NCI-H1105 treated with DMSO at 0.1 percent for 48 hours (cell line): ENCODE measurements at regions not wholly inside any gene's neighbourhood (a gene's known extent, or its start where the extent isn't known, plus 50 kb on each side); places are given as distances from the start of the nearest gene placed in this dataset.
"Not testable (repeated sequence)": the region's sequence is repeated elsewhere in the genome, so short reads cannot be mapped to it uniquely, and the experiment has no call there.

Experiments used
- DNase-seq: peaks from one replicate; lab custom pipeline; 2025; lab: John Stamatoyannopoulos, UW

GRCh38 chr3:35849496-35849895 lies 210.2 kb downstream of the ARPP21 start:
- no peak for DNase-seq

GRCh38 chr3:35849963-35850362 lies 210.6 kb downstream of the ARPP21 start:
- DNase-seq, result no peak

GRCh38 chr3:35857004-35857403 lies 217.7 kb downstream of the ARPP21 start:
- no peak for DNase-seq

- DNase-seq, result no peak
These were observed 222.7 kb downstream of the ARPP21 start for GRCh38 chr3:35862057-35862456.

- no peak for DNase-seq
These were observed 225.5 kb downstream of the ARPP21 start for GRCh38 chr3:35864871-35865270.

GRCh38 chr3:35867791-35868190 lies 228.5 kb downstream of the ARPP21 start:
- no peak for DNase-seq

GRCh38 chr3:35871009-35871408 lies 231.7 kb downstream of the ARPP21 start:
- DNase-seq, result no peak

- DNase-seq, result no peak
These were observed 244.6 kb downstream of the ARPP21 start for GRCh38 chr3:35883929-35884328.

- DNase-seq, result no peak
These were observed 255.4 kb downstream of the ARPP21 start for GRCh38 chr3:35894735-35895134.

- DNase-seq, result no peak
These were observed 259.9 kb downstream of the ARPP21 start for GRCh38 chr3:35899245-35899644.

- no peak for DNase-seq
These were observed 260.8 kb downstream of the ARPP21 start for GRCh38 chr3:35900079-35900478.

- DNase-seq, result peak; percentile 44
These were observed 269.3 kb downstream of the ARPP21 start for GRCh38 chr3:35908366-35909232.

GRCh38 chr3:35919160-35919559 lies 279.8 kb downstream of the ARPP21 start:
- no peak for DNase-seq

- DNase-seq, result no peak
These were observed 282.4 kb downstream of the ARPP21 start for GRCh38 chr3:35921718-35922117.

GRCh38 chr3:35924070-35924469 lies 284.7 kb downstream of the ARPP21 start:
- not testable (repeated sequence) for DNase-seq

GRCh38 chr3:35927441-35927840 lies 288.1 kb downstream of the ARPP21 start:
- no peak for DNase-seq

- DNase-seq, result no peak
These were observed 289.8 kb downstream of the ARPP21 start for GRCh38 chr3:35929158-35929557.

- no peak for DNase-seq
These were observed 292.5 kb downstream of the ARPP21 start for GRCh38 chr3:35931867-35932266.

- peak; percentile 6 for DNase-seq
These were observed 293.7 kb downstream of the ARPP21 start for GRCh38 chr3:35932995-35933394.

GRCh38 chr3:35936571-35936970 lies 297.2 kb downstream of the ARPP21 start:
- DNase-seq, result no peak

- DNase-seq, result no peak
These were observed 305.8 kb downstream of the ARPP21 start for GRCh38 chr3:35944926-35945710.

- no peak for DNase-seq
These were observed 307.0 kb downstream of the ARPP21 start for GRCh38 chr3:35946121-35946853.
